GM12891 (cell line): ENCODE measurements at regions not wholly inside any gene's neighbourhood (a gene's known extent, or its start where the extent isn't known, plus 50 kb on each side); places are given as distances from the start of the nearest gene placed in this dataset.

Source experiments
- DNase-seq: peaks from one replicate; pipeline ENCODE4 v3.0.0; 2011; ENCODE audit warnings: low spot score; ENCODE audit not compliant: insufficient read length
- FAIRE-seq: peaks from 2 replicates; lab custom pipeline; 2011; peaks lifted over from hg19 to GRCh38; lab: Jason Lieb, UNC
- PAX5 ChIP-seq: IDR thresholded peaks from 2 replicates; pipeline ENCODE4 v1.6.1; 2011; ENCODE audit warnings: low read length, moderate library complexity, mild to moderate bottlenecking; ENCODE audit not compliant: insufficient read depth, severe bottlenecking
- POLR2A ChIP-seq: IDR thresholded peaks from 2 replicates; pipeline ENCODE4 v1.6.1; 2011; ENCODE audit warnings: low read depth, low read length, control low read depth
- POLR2AphosphoS5 ChIP-seq: IDR thresholded peaks from 2 replicates; pipeline ENCODE4 v1.6.1; 2011; ENCODE audit warnings: low read depth, low read length, control low read depth
- POU2F2 ChIP-seq: IDR thresholded peaks from 2 replicates; pipeline ENCODE4 v1.6.1; 2011; ENCODE audit warnings: low read depth, mild to moderate bottlenecking, control low read depth, low read length, moderate library complexity
- SPI1 ChIP-seq: IDR thresholded peaks from 2 replicates; pipeline ENCODE4 v1.6.1; 2011; ENCODE audit warnings: low read depth, low read length, control low read depth
- TAF1 ChIP-seq: IDR thresholded peaks from 2 replicates; pipeline ENCODE4 v1.6.1; 2011; ENCODE audit warnings: low read depth, low read length, control low read depth

DNA sequence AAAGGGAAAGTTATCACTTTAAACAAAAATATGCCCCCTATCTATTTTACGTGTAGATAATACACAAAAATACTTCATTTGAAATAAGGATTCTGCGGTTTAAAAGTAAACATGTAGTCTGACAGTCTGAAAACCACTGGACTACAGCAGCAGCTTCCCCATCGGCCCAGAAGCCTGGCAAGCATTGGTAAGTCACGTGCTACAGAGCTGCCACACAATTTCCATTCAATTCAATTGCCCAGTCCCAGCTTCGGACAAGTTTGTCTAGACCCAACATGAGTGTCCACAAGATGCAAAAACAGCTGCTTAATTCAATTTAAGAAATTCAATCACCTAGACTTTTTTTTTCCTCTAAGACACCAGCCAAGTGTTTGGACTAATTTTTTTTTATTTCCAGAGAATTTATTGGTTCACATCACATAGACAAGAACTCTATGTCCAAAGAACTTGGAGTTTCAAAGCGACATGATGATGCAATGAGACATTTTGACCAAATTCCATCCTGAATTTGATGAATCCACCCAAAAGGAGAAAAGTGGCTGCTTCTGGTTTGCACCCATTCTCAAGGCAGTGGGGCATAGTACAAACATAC is 458.9 kb downstream of the COG6 start:
- no peak for FAIRE-seq
- DNase-seq, result no peak
- no peak for TF ChIP-seq POLR2A
- no peak for TF ChIP-seq POU2F2
- TF ChIP-seq PAX5, result no peak
- no peak for TF ChIP-seq POLR2AphosphoS5
- TF ChIP-seq TAF1, result no peak
- no peak for TF ChIP-seq SPI1

DNA sequence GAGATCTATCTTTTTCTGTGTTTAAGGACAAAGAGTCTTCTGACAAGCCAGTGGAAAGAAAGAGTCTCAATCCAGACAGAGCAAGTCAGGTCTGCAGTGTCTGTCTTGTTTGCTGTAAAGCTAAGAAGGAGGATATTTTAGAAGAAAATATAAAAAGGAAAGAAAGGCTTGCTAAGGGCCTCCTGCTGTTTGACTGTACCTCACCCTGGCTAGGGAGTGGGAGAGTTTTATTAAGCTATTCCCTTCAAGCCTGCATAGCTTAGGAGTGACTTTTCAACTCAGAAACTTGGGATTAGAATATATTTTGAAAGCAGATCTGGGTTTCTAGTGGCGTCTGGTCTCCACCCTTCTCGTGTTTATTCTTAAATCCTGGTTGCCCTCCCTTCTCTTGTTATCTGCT is 460.0 kb downstream of the COG6 start:
- FAIRE-seq (no peak), DNase-seq (no peak)
- no peak for TF ChIP-seq TAF1
- no peak for TF ChIP-seq POLR2A
- no peak for TF ChIP-seq POU2F2
- TF ChIP-seq POLR2AphosphoS5, result no peak
- TF ChIP-seq SPI1, result no peak
- TF ChIP-seq PAX5, result no peak

DNA sequence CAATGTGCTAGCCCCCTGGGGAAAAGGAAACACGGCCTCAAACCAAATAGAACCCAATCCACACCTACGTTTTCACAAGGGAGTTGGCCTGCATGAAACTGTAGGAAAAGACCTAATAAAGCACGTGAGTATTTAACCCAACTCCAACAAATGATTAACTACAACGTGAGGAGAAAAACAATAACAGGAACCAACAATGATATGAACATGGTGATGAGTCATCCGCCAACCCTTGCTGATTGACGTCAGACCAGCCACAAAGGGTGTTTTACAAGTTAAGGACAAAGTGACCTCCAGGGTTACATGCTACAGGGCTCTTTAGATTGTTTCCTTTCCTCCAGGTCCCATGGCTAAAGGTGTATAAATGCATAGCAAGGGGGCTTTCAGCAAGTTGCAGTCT is 460.5 kb downstream of the COG6 start:
- no peak for TF ChIP-seq TAF1
- TF ChIP-seq PAX5, result no peak
- no peak for TF ChIP-seq POLR2AphosphoS5
- TF ChIP-seq POU2F2, result no peak
- TF ChIP-seq SPI1, result no peak
- TF ChIP-seq POLR2A, result no peak
- FAIRE-seq (no peak), DNase-seq (no peak)

DNA sequence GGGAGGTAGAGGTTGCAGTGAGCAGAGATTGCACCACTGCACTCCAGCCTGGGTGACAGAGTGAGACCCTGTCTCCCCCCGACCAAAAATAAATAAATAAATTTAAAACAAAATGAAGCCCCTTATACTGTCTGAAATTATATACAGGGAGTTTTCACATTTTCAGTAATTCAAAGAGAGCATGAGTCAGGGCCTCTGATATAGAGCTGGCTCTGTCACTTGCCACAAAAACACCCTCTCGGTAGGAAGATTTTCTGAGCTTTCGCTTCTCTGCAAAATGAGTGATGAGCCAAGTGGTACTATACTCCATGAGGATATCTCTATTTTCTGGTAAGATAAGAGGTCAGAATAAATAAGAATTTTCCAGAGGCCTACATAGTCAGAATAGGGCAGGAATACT is 462.9 kb downstream of the COG6 start:
- TF ChIP-seq SPI1 (no peak), POLR2AphosphoS5 (no peak), POU2F2 (no peak), POLR2A (no peak), PAX5 (no peak), TAF1 (no peak)

DNA sequence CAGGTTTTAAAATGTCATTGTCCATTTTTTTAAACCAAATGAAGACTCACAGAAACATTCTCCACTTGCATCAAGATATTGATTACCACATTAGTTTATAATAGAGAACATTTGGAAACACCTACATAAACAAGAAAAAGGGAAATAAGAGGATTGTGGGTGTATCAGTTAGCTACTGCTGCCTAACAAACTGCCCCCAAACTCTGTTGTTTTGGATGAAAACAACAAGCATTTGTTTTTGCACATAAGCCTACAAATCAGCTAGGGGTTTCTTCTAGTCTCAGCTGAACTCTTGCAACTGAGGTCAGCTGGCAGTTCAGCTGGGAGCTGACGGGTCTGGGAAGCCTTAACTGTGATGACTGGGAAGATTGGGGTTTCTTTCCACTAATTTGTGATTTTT is 464.4 kb downstream of the COG6 start:
- FAIRE-seq, result no peak
- TF ChIP-seq SPI1 (no peak), POU2F2 (no peak), TAF1 (no peak), PAX5 (no peak), POLR2A (no peak), POLR2AphosphoS5 (no peak)

More for the DNA sequence above, 462.9 kb downstream of the COG6 start:
- FAIRE-seq (no peak), DNase-seq (no peak)

DNA sequence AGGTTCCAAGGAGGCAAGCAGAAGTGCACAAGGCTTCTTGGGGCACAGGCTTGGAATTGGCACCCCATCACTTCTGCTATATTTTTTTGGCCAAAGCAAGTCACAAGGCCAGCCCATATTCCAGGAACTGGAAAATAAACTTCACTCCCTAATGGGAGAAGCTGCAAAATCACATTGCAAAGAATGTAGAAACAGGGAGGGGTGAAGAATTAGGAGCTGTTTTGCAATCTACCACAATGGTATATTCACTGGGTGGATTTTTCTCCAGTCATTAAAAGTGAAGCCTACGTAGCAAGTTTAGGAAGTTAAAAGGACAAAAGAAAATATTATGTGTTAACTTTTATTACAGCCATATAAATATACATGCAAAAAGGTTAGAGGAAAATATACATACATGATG is 464.8 kb downstream of the COG6 start:
- FAIRE-seq (no peak), DNase-seq (no peak)
- TF ChIP-seq TAF1, result no peak
- no peak for TF ChIP-seq PAX5
- TF ChIP-seq POLR2AphosphoS5, result no peak
- TF ChIP-seq POU2F2, result no peak
- no peak for TF ChIP-seq SPI1
- TF ChIP-seq POLR2A, result no peak

More for the DNA sequence above, 464.4 kb downstream of the COG6 start:
- no peak for DNase-seq

DNA sequence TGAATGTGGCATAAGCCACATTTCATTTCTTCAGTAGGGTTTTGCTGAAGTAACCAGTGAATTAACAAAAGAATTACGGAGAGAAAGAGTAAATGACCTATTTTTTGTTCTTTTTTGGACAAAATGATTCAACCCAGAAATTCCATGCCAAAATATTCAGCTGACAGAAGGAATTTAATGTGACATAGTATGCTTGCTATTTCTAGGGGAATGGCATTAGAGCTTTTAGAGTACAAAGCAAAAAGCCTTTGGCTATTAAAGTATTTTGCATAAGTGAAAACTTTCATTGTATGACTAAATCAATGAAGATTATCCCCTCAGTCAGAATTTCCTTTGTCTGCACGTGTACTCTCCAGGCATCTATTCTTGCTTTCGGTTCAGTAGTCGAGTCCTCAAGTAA is 465.3 kb downstream of the COG6 start:
- FAIRE-seq (no peak), DNase-seq (no peak)
- TF ChIP-seq POU2F2 (no peak), POLR2A (no peak), PAX5 (no peak), TAF1 (no peak), POLR2AphosphoS5 (no peak), SPI1 (no peak)

DNA sequence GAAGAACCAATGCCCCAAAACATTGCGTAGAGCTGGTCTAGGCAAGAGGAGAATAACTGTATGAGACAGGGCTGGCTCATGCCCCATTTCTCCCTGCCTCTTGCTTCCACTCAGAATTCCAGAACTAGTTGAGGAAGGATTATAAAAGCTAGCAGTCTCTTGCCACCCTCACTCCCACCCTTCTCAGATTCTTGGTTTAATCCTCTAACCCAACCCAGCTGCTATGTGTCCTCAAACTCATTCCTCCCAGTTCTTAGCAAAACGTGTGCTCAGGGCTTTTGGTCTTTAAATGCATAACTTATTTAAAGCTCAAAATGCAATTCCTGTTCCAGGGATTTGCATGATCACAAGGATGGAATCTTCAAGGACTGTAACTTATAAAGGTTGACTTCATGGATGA is 466.3 kb downstream of the COG6 start:
- FAIRE-seq (no peak), DNase-seq (no peak)
- no peak for TF ChIP-seq POU2F2
- no peak for TF ChIP-seq POLR2AphosphoS5
- no peak for TF ChIP-seq SPI1
- no peak for TF ChIP-seq TAF1
- no peak for TF ChIP-seq POLR2A
- no peak for TF ChIP-seq PAX5

DNA sequence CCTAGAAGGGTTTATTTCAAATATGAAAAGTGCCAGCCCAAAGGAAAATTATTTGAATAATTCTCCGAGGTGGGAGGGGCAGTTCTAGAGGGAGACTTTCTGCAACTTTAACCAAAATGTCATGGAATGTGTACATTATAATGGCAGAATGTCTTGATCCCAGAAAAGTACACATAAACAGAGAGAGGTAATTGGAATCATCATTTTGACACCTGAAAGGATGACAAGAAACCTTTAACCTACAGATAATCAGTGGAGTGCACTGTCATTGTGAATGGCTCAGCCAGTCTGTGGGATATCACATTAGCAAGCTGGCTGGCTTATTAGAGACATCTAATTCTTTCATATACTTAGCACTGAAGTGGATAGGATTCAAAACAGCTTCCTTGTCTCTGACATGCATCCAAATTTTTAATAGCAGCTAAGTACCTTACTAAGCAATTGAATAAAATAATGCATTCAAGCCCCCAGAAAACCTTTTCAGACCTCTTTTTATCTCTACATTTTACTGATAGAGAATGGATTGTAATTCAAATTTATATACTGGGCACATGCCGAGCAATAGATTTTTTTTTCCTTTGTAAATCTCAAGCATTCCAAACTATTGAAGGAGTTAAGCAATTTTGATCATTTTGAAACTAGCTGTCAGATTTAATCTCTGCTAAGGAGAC is 468.6 kb downstream of the COG6 start:
- no peak for DNase-seq
- TF ChIP-seq POLR2AphosphoS5, result no peak
- no peak for FAIRE-seq

DNA sequence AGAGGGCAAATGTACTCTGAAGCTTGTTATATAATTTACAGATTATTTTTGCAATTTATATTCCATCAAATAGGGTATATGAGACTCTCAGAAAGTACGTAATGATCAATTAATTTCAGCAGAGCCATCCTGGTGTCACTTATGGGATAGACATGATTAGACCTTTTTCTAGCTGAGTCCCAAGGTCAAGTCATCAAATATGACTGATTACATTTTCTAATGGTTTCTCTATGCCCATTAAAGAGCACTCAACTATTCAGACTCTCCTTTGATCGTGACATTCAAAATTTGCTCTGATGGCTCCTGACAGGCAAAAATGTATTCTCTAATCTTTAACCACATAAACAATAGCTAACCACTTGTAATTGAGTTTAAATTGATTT is 469.2 kb downstream of the COG6 start:
- DNase-seq (no peak), FAIRE-seq (no peak)
- TF ChIP-seq POLR2AphosphoS5, result no peak
- no peak for TF ChIP-seq POU2F2
- TF ChIP-seq PAX5, result no peak
- TF ChIP-seq TAF1, result no peak
- TF ChIP-seq POLR2A, result no peak
- no peak for TF ChIP-seq SPI1
